ENCODE measurements at regions not wholly inside any gene's neighbourhood (a gene's known extent, or its start where the extent isn't known, plus 50 kb on each side); places are given as distances from the start of the nearest gene placed in this dataset.

- no peak for TF ChIP-seq CTCF (IDR thresholded peaks at IDR 0.05; ENCODE audit: low read depth, low read length, missing control alignments)
- no peak for DNase-seq (ENCODE audit: extremely low read depth, low read depth)
- H3K4me3 ChIP-seq (replicated peaks; ENCODE audit: low read depth, low read length) = no peak overlapping the region
Measured at GRCh38 chr2:126228531-126228930, 427.4 kb upstream of the GYPC start.

GRCh38 chr2:126238251-126238650 lies 417.7 kb upstream of the GYPC start:
- TF ChIP-seq CTCF (IDR thresholded peaks at IDR 0.05; ENCODE audit: low read depth, low read length, missing control alignments) = no peak
- no peak for DNase-seq (ENCODE audit: extremely low read depth, low read depth)
- no peak overlapping the region for H3K4me3 ChIP-seq (replicated peaks; ENCODE audit: low read depth, low read length)

GRCh38 chr2:126239320-126239955 lies 416.5 kb upstream of the GYPC start:
- no peak for DNase-seq (ENCODE audit: extremely low read depth, low read depth)
- H3K4me3 ChIP-seq (replicated peaks; ENCODE audit: low read depth, low read length) = no peak overlapping the region
- no peak for TF ChIP-seq CTCF (IDR thresholded peaks at IDR 0.05; ENCODE audit: low read depth, low read length, missing control alignments)

GRCh38 chr2:126241001-126241400 lies 415.0 kb upstream of the GYPC start:
- H3K4me3 ChIP-seq (replicated peaks; ENCODE audit: low read depth, low read length) = no peak overlapping the region
- DNase-seq (ENCODE audit: extremely low read depth, low read depth) = no peak
- TF ChIP-seq CTCF (IDR thresholded peaks at IDR 0.05; ENCODE audit: low read depth, low read length, missing control alignments) = no peak

DNA sequence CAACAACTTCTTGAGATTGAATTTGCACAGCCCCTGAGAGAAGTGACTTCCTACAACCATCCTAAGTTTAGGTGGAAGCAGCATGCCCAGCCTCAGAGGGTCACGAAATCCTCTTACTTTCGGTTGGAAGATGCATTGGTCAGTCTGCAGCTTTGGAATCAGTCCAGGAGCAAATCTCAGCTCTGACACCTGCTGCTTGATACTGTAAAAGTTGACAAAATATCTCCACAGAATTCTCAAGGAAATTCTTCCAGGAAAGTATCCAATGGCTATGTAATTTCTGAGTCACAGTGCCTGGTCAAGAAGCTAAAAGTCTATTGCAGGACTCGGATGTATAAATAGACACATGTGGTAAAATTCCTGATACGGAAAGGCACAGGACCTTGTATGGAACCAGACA lies 414.5 kb upstream of the GYPC start:
- no peak overlapping the region for H3K4me3 ChIP-seq (replicated peaks; ENCODE audit: low read depth, low read length)
- DNase-seq (ENCODE audit: extremely low read depth, low read depth) = no peak
- TF ChIP-seq CTCF (IDR thresholded peaks at IDR 0.05; ENCODE audit: low read depth, low read length, missing control alignments) = no peak

DNA sequence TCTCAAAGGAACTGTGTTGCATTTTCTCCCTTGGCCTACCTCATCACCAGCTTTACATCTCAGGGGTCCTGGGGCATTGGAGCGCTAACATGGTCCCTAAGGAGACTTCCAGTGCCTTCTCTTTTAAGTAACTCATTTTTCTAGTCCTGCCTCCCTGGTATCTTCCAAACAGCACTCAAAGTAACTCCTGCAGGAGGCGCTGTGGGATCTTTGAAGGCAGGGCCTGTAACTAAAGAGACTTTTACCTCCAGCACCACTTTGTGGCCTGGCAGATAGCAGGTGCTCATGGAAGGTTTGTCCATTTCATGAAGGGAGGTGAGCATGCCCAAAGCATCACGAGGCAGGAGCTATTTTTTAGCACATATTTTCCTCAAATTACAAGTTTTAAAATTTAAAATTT lies 411.0 kb upstream of the GYPC start:
- no peak overlapping the region for H3K4me3 ChIP-seq (replicated peaks; ENCODE audit: low read depth, low read length)
- DNase-seq (ENCODE audit: extremely low read depth, low read depth) = no peak
- TF ChIP-seq CTCF (IDR thresholded peaks at IDR 0.05; ENCODE audit: low read depth, low read length, missing control alignments) = no peak

DNA sequence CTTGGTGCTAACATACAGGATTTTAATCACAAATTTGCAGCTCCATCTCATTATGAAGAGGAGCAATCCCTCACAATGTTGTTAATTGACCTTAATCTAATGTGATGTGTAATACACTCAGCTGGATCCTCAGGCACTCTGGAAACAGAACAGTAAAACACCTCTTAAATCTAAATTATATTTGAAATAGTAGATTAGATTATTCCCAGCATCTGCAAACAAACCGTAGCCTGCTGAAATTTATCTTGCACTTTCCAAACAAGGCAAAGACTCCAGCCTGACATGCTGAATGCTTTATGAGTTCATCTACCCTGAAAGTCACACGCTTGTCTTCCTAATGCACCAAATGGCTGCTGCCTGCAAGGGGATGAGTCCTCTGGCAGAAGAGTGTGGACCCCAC lies 402.3 kb upstream of the GYPC start:
- H3K4me3 ChIP-seq (replicated peaks; ENCODE audit: low read depth, low read length) = no peak overlapping the region
- TF ChIP-seq CTCF (IDR thresholded peaks at IDR 0.05; ENCODE audit: low read depth, low read length, missing control alignments) = no peak
- DNase-seq (ENCODE audit: extremely low read depth, low read depth) = no peak

All from HFF-Myc (cell line).